BLaER1 treated with 17β-estradiol and CSF1 and Interleukin-3, amounts not matched to agents 10 nM and 100 nM (cell line): ENCODE measurements at regions not wholly inside any gene's neighbourhood (a gene's known extent, or its start where the extent isn't known, plus 50 kb on each side); places are given as distances from the start of the nearest gene placed in this dataset.
A peak's percentile ranks its signal among the peaks of the same experiment; 100 is the strongest.
"Not testable (repeated sequence)": the region's sequence is repeated elsewhere in the genome, so short reads cannot be mapped to it uniquely, and the experiment has no call there.

Experiments used
- H3K27ac ChIP-seq, 11 experiments: shearing (Covaris generic); formaldehyde crosslinking; 2 replicates each; pipeline ENCODE4 v1.8.1; 2022
- H3K27me3 ChIP-seq, 11 experiments: shearing (Covaris generic); formaldehyde crosslinking; 2 replicates each; pipeline ENCODE4 v1.8.1; 2022
- H3K36me3 ChIP-seq, 11 experiments: shearing (Covaris generic); formaldehyde crosslinking; 2 replicates each; pipeline ENCODE4 v1.8.1; 2022
- H3K4me1 ChIP-seq, 10 experiments: shearing (Covaris generic); formaldehyde crosslinking; 2 replicates each; pipeline ENCODE4 v1.8.1; 2022
- H3K4me2 ChIP-seq, 11 experiments: shearing (Covaris generic); formaldehyde crosslinking; 2 replicates each; pipeline ENCODE4 v1.8.1; 2022
- H3K4me3 ChIP-seq, 10 experiments: shearing (Covaris generic); formaldehyde crosslinking; 2 replicates each; pipeline ENCODE4 v1.8.1; 2022
- H3K9ac ChIP-seq, 11 experiments: shearing (Covaris generic); formaldehyde crosslinking; 2 replicates each; pipeline ENCODE4 v1.8.1; 2022
- H3K9me3 ChIP-seq, 11 experiments: shearing (Covaris generic); formaldehyde crosslinking; replicated peaks in 1 of 11; 2 replicates each; pipeline ENCODE4 v1.8.1; 2022
- H4K20me1 ChIP-seq, 11 experiments: shearing (Covaris generic); formaldehyde crosslinking; 2 replicates each; pipeline ENCODE4 v1.8.1; 2022
- Cebpa-rat ChIP-seq, 11 experiments: shearing (Covaris generic); IDR thresholded peaks; 2 replicates each; pipeline ENCODE4 v1.8.1; 2022

- Histone ChIP-seq H3K4me3 (no peak overlapping the region), H3K27me3 (no peaks in the 10 kb centered on the region), H3K36me3 (no peaks in the 10 kb centered on the region), H3K9me3 (peaks cover 11 to 30% (median 27%) of the 10 kb centered on the region in 11 experiments; a peak in 21 of 22 replicates), H3K9ac (no peak overlapping the region), H3K4me1 (peaks cover 0 to 7% (median 0%) of the 10 kb centered on the region in 10 experiments; a peak in 3 of 20 replicates), H3K27ac (no peak overlapping the region), H3K4me2 (no peak overlapping the region), H4K20me1 (no peaks in the 10 kb centered on the region)
- TF ChIP-seq Cebpa-rat (IDR thresholded peaks at IDR 0.05) = no peak
These were observed 144.4 kb upstream of the NBPF11 start for GRCh38 chr1:148296511-148296910.

- Histone ChIP-seq H3K4me2 (peak overlapping the region in 5 of 11 experiments; percentile 3 to 44 (median 40); a peak in 4 of 22 replicates), H3K36me3 (no peaks in the 10 kb centered on the region)
These were observed 142.2 kb upstream of the NBPF11 start for GRCh38 chr1:148294116-148294807.

GRCh38 chr1:148293651-148294050 lies 141.6 kb upstream of the NBPF11 start:
- H4K20me1 ChIP-seq = no peaks in the 10 kb centered on the region
- peak overlapping the region in 5 of 11 experiments; percentile 3 to 44 (median 40); a peak in 4 of 22 replicates for H3K4me2 ChIP-seq
- peaks cover 14 to 41% (median 33%) of the 10 kb centered on the region in 11 experiments for H3K9me3 ChIP-seq
- no peak for TF ChIP-seq Cebpa-rat (IDR thresholded peaks at IDR 0.05)
- no peaks in the 10 kb centered on the region for H3K36me3 ChIP-seq
- no peaks in the 10 kb centered on the region for H3K27me3 ChIP-seq
- H3K4me3 ChIP-seq = no peak overlapping the region
- H3K9ac ChIP-seq = no peak overlapping the region
- H3K27ac ChIP-seq = no peak overlapping the region
- H3K4me1 ChIP-seq = peaks cover 0 to 7% (median 0%) of the 10 kb centered on the region in 10 experiments; a peak in 3 of 20 replicates

More at GRCh38 chr1:148294116-148294807, 142.2 kb upstream of the NBPF11 start:
- Histone ChIP-seq H3K9ac (no peak overlapping the region), H3K27me3 (no peaks in the 10 kb centered on the region), H3K9me3 (peaks cover 11 to 37% (median 29%) of the 10 kb centered on the region in 11 experiments; a peak in 21 of 22 replicates), H3K4me3 (no peak overlapping the region), H3K4me1 (peaks cover 0 to 7% (median 0%) of the 10 kb centered on the region in 10 experiments; a peak in 3 of 20 replicates), H4K20me1 (no peaks in the 10 kb centered on the region), H3K27ac (no peak overlapping the region)
- TF ChIP-seq Cebpa-rat (IDR thresholded peaks at IDR 0.05) = no peak

GRCh38 chr1:148292915-148293314 lies 140.8 kb upstream of the NBPF11 start:
- no peak overlapping the region for H3K4me2 ChIP-seq
- TF ChIP-seq Cebpa-rat (IDR thresholded peaks at IDR 0.05) = no peak
- H3K27ac ChIP-seq = no peak overlapping the region
- H4K20me1 ChIP-seq = no peaks in the 10 kb centered on the region
- peaks cover 0 to 7% (median 0%) of the 10 kb centered on the region in 10 experiments; a peak in 3 of 20 replicates for H3K4me1 ChIP-seq
- H3K27me3 ChIP-seq = no peaks in the 10 kb centered on the region
- H3K9ac ChIP-seq = no peak overlapping the region
- no peaks in the 10 kb centered on the region for H3K36me3 ChIP-seq
- H3K9me3 ChIP-seq = peaks cover 22 to 48% (median 39%) of the 10 kb centered on the region in 11 experiments
- H3K4me3 ChIP-seq = no peak overlapping the region

- Histone ChIP-seq H3K4me1 (peaks cover 0 to 7% (median 0%) of the 10 kb centered on the region in 10 experiments; a peak in 3 of 20 replicates), H4K20me1 (no peaks in the 10 kb centered on the region), H3K27me3 (no peaks in the 10 kb centered on the region), H3K4me2 (no peak overlapping the region), H3K27ac (no peak overlapping the region), H3K36me3 (no peaks in the 10 kb centered on the region), H3K9ac (no peak overlapping the region), H3K4me3 (no peak overlapping the region), H3K9me3 (peaks cover 20 to 47% (median 33%) of the 10 kb centered on the region in 11 experiments)
- no peak for TF ChIP-seq Cebpa-rat (IDR thresholded peaks at IDR 0.05)
These were observed 138.8 kb upstream of the NBPF11 start for GRCh38 chr1:148290881-148291280.

GRCh38 chr1:148289647-148290046 lies 137.6 kb upstream of the NBPF11 start:
- Histone ChIP-seq H3K4me3 (no peak overlapping the region), H3K27ac (no peak overlapping the region), H3K4me1 (peaks cover 0 to 7% (median 0%) of the 10 kb centered on the region in 10 experiments; a peak in 3 of 20 replicates), H3K27me3 (no peaks in the 10 kb centered on the region), H3K9ac (no peak overlapping the region), H3K36me3 (no peaks in the 10 kb centered on the region), H3K4me2 (no peak overlapping the region), H4K20me1 (no peaks in the 10 kb centered on the region), H3K9me3 (peaks cover 14 to 35% (median 26%) of the 10 kb centered on the region in 11 experiments)
- TF ChIP-seq Cebpa-rat (IDR thresholded peaks at IDR 0.05) = no peak

GRCh38 chr1:148285946-148286345 lies 133.9 kb upstream of the NBPF11 start:
- not testable (repeated sequence) for H3K27me3 ChIP-seq, H3K36me3 ChIP-seq, H4K20me1 ChIP-seq, H3K4me3 ChIP-seq, H3K27ac ChIP-seq, H3K9ac ChIP-seq, H3K4me2 ChIP-seq, H3K4me1 ChIP-seq
- peaks cover 14 to 35% (median 26%) of the 10 kb centered on the region in 11 experiments for H3K9me3 ChIP-seq

- not testable (repeated sequence) for H3K4me1 ChIP-seq, H4K20me1 ChIP-seq, H3K9me3 ChIP-seq, H3K9ac ChIP-seq, H3K27ac ChIP-seq, H3K36me3 ChIP-seq, H3K27me3 ChIP-seq
- peak overlapping the region in 5 of 10 experiments; percentile 3 to 51 (median 33); a peak in 4 of 20 replicates for H3K4me3 ChIP-seq
- peak overlapping the region in 10 of 11 experiments; percentile 13 to 75 (median 48); a peak in 13 of 22 replicates for H3K4me2 ChIP-seq
These were observed 128.9 kb upstream of the NBPF11 start for GRCh38 chr1:148280831-148281572.

GRCh38 chr1:148279002-148279542 lies 127.0 kb upstream of the NBPF11 start:
- not testable (repeated sequence) for H3K4me3 ChIP-seq, H4K20me1 ChIP-seq, H3K4me1 ChIP-seq, H3K36me3 ChIP-seq, H3K9me3 ChIP-seq, H3K9ac ChIP-seq, H3K27ac ChIP-seq, H3K27me3 ChIP-seq
- H3K4me2 ChIP-seq = 0 out of 22 replicates have a peak overlapping the region, but pooled peaks of 1 of the 11 experiments have one; percentile 22

GRCh38 chr1:148277865-148278279 lies 125.8 kb upstream of the NBPF11 start:
- not testable (repeated sequence) for H3K36me3 ChIP-seq, H3K4me3 ChIP-seq, H3K9me3 ChIP-seq, H3K9ac ChIP-seq, H3K27me3 ChIP-seq, H3K4me1 ChIP-seq, H3K27ac ChIP-seq, H4K20me1 ChIP-seq
- 0 out of 22 replicates have a peak overlapping the region, but pooled peaks of 1 of the 11 experiments have one; percentile 7 for H3K4me2 ChIP-seq

- H3K4me2 ChIP-seq, H3K27ac ChIP-seq, H4K20me1 ChIP-seq: not testable (repeated sequence)
These were observed 115.0 kb upstream of the NBPF11 start for GRCh38 chr1:148267066-148267465.

More at GRCh38 chr1:148267066-148267465, 115.0 kb upstream of the NBPF11 start:
- not testable (repeated sequence) for H3K4me1 ChIP-seq, H3K9ac ChIP-seq, H3K4me3 ChIP-seq, H3K36me3 ChIP-seq
- Histone ChIP-seq H3K27me3 (peaks cover 12 to 22% (median 17%) of the 10 kb centered on the region in 11 experiments), H3K9me3 (peaks cover 11 to 26% (median 18%) of the 10 kb centered on the region in 11 experiments; a peak in 18 of 22 replicates)
